ENCODE measurements at regions not wholly inside any gene's neighbourhood (a gene's known extent, or its start where the extent isn't known, plus 50 kb on each side); places are given as distances from the start of the nearest gene placed in this dataset.

- Histone ChIP-seq H3K36me3 (ENCODE audit: control insufficient read depth in 4 of 4, insufficient read depth in 3 of 4, low read depth in 1 of 4, low read length in 3 of 4) (no peaks in the 10 kb centered on the region), H3K9me3 (ENCODE audit: control insufficient read depth in 4 of 4, low read length in 3 of 4) (peaks cover 0 to 3% (median 0%) of the 10 kb centered on the region in 4 donors), H3K27ac (ENCODE audit: low read depth in 1 of 2, low read length in 2 of 2) (no peak overlapping the region), H3K4me3 (ENCODE audit: low read depth in 1 of 3, low read length in 3 of 3) (no peak overlapping the region), H3K4me1 (ENCODE audit: control insufficient read depth in 4 of 4, insufficient read depth in 4 of 4, low read length in 3 of 4) (no peaks in the 10 kb centered on the region), H3K27me3 (ENCODE audit: control insufficient read depth in 4 of 4, insufficient read depth in 4 of 4, low read length in 3 of 4) (no peaks in the 10 kb centered on the region), H3K9ac (ENCODE audit: low read depth in 1 of 2, low read length in 2 of 2) (no peak overlapping the region)
- 85% methylated on average over 6 of the region's 6 CpGs for WGBS
- no peak for DNase-seq (ENCODE audit: low spot score)
- TF ChIP-seq REST (IDR thresholded peaks at IDR 0.05) (no peak), ZBTB33 (IDR thresholded peaks at IDR 0.05) (no peak), HNF4A (conservative IDR thresholded peaks at IDR 0.05) (no peak), YY1 (IDR thresholded peaks at IDR 0.05) (no peak), MAX (IDR thresholded peaks at IDR 0.05) (no peak), NR2F2 (IDR thresholded peaks at IDR 0.05) (no peak), ATF3 (IDR thresholded peaks at IDR 0.05) (no peak), GABPA (IDR thresholded peaks at IDR 0.05 in 1 of 2, conservative IDR thresholded peaks at IDR 0.05 in 1 of 2) (no peak), FOXA2 (IDR thresholded peaks at IDR 0.05) (no peak), HNF4G (IDR thresholded peaks at IDR 0.05) (no peak), CTCF (IDR thresholded peaks at IDR 0.05; ENCODE audit: low read depth, low read length, missing input control) (no peak), SP1 (IDR thresholded peaks at IDR 0.05) (no peak), FOXA1 (IDR thresholded peaks at IDR 0.05) (no peak), RXRA (IDR thresholded peaks at IDR 0.05) (no peak), TAF1 (conservative IDR thresholded peaks at IDR 0.05) (no peak), JUND (IDR thresholded peaks at IDR 0.05) (no peak), RAD21 (IDR thresholded peaks at IDR 0.05) (no peak), EGR1 (IDR thresholded peaks at IDR 0.05; ENCODE audit: low read depth in 2 of 2) (no peak)
Observed at GRCh38 chr10:108653531-108653930, 1269.8 kb downstream of the XPNPEP1 start.

Data from liver (tissue), 8 donors.